HG02678 (cell line): ENCODE measurements at regions not wholly inside any gene's neighbourhood (a gene's known extent, or its start where the extent isn't known, plus 50 kb on each side); places are given as distances from the start of the nearest gene placed in this dataset.

Experiments
- ATAC-seq: cut with Tn5 transposase; IDR thresholded peaks from one replicate; pipeline ENCODE4 v1.9.1; 2021; ENCODE audit warnings: mild to moderate bottlenecking, moderate library complexity; ENCODE audit not compliant: unreplicated experiment

- no peak for ATAC-seq
Observed at GRCh38 chr6:170232186-170233002, 58.5 kb downstream of the DLL1 start.

GRCh38 chr6:170231293-170232185 lies 59.3 kb downstream of the DLL1 start:
- ATAC-seq, result no peak

- ATAC-seq, result no peak
Observed at GRCh38 chr6:170230520-170231292, 60.2 kb downstream of the DLL1 start.

GRCh38 chr6:170229851-170230519 lies 60.9 kb downstream of the DLL1 start:
- no peak for ATAC-seq

GRCh38 chr6:170229396-170229795 lies 61.5 kb downstream of the DLL1 start:
- no peak for ATAC-seq

GRCh38 chr6:170228946-170229310 lies 62.0 kb downstream of the DLL1 start:
- no peak for ATAC-seq

GRCh38 chr6:170227996-170228945 lies 62.6 kb downstream of the DLL1 start:
- no peak for ATAC-seq

- no peak for ATAC-seq
Observed at GRCh38 chr6:170227521-170227983, 63.3 kb downstream of the DLL1 start.

- no peak for ATAC-seq
Observed at GRCh38 chr6:170226647-170227046, 64.2 kb downstream of the DLL1 start.

GRCh38 chr6:170225852-170226417 lies 64.9 kb downstream of the DLL1 start:
- no peak for ATAC-seq

- ATAC-seq, result no peak
Observed at GRCh38 chr6:170224694-170225660, 65.9 kb downstream of the DLL1 start.

GRCh38 chr6:170223718-170224693 lies 66.9 kb downstream of the DLL1 start:
- no peak for ATAC-seq

- no peak for ATAC-seq
Observed at GRCh38 chr6:170222498-170223471, 68.1 kb downstream of the DLL1 start.

GRCh38 chr6:170221753-170222400 lies 69.0 kb downstream of the DLL1 start:
- no peak for ATAC-seq
